GM21526 (cell line): ENCODE measurements at regions not wholly inside any gene's neighbourhood (a gene's known extent, or its start where the extent isn't known, plus 50 kb on each side); places are given as distances from the start of the nearest gene placed in this dataset.

Experiments
- ATAC-seq: cut with Tn5 transposase; IDR thresholded peaks from one replicate; pipeline ENCODE4 v1.9.1; 2021; ENCODE audit warnings: moderate library complexity; ENCODE audit not compliant: unreplicated experiment, low FRiP score

DNA sequence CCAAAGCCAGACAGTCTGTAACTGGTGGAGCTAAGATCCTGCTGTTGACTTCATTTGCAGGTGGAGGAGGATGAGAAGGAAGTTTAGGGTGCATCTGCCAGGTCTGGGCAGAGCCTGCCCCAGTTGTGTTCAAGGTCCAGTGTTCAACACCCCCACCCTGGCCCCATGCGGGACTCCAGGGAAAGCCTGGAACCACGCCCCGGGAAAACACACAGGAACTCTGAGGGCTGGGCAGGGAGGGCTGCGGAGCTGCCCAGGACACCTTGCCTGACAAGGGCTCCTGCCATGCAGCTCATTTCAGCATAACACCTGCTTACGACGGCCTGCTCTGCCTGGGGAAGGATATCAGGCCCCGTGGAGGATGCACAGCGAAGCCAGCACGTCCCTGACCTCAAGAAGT lies 286.3 kb downstream of the XXYLT1 start:
- ATAC-seq = no peak

DNA sequence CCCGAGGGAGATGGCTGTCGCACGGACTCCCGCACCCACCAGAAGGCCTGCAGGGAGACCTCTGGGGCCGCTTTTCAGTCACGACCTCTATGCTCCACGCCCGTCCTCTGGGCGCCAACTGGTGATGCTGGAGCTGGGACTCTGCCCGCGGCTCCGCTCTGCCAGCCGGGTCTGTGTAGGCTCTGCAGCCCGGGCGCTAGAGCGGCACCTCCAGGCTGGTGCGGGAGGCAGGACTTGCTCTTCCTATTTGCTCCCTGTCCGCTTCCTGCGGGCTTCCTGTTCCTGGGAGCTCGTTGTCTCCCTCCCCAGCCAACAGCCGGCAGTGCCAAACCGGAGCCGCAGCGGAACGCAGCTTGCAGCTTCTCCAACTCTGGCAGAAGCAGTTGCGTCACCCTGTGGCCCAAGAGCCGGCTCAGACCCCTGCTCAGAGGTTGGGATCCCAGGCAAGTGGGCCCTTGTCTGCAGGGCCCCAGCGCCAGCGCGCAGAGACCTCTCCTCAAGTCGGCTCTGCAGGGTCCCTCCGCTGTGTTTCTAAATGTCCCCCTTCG lies 285.9 kb downstream of the XXYLT1 start:
- no peak for ATAC-seq

DNA sequence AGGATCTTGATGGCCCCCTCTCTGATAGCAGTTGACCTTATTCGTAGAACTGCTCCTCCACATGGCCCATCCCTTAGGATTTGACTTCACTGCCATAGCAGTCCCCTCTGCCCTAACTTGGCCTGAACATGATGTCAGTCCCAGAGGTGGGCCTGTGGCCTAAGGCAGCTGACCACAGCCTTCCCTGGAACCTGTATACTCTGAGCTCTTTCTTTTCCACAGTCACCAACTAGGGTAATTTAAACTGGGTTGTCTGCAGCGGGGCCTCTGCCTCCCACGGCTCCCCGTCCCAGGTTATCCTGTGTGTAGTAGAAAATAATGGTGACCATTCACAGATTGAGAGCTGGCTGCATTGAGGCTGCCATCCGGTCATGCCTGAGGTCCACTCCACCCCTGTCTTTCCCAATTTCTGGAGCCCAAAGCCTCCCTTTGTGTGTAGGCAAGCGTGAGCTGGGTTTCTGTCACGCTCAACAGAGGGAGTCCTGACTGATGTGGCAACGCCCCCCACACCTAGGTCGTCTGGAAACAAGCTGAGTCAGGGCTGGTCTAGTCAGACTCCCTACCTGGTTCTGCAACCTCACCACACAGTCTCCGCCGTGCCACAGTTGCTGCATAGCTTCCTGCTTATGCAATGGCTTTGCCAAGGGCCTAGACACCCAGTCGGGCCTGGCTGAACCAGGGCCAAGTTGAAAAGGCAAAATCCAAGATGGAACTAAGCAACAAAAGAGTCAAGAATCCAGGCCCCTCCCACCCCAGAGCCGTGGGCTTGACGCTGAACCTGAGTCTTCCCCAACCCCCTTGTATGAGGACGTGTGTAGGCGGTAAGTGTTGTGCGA lies 284.5 kb downstream of the XXYLT1 start:
- ATAC-seq = no peak

DNA sequence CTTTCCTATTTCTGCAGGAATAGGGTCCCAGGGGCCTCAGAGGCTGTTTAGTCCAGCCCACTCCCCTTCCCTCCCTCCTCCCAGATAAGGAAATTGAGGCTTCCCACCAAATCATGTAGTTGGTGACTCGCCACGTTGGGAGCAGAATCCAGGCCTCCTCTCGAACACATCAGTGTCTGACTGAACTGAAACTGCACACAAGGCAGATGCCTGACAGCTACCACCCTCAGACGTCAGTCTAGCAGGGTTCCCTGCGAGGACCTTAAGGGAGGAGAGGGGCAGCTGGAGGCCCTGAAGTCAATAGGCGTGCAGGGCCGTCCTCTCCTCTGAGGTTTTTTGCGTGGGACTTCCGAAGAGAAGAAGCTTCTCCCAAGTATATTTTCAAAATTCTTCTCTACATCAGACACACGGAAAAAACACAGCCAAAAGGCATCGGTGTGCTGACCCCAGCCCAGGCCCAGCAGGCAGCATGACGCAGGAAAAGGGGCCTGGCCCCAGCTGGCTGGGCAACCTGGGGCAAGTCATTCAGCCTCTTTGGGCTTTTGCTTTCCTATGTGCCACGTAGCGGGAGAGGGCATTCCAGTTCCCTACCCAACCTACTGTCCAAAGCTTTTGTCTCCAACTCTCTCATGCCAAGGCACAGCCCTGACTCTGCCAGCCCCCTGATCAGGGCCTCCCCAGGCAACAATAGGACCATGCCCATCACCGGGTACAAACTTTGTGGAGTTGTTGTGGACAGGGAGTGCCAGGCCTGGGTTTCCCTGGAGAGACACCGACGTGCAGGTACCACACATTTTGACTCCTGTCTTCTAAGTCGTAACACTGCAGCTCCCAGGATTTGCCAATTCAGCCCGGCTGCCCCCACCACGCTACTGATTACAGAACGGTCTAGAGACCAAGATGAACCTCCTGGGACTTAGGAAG lies 283.1 kb downstream of the XXYLT1 start:
- ATAC-seq = no peak

DNA sequence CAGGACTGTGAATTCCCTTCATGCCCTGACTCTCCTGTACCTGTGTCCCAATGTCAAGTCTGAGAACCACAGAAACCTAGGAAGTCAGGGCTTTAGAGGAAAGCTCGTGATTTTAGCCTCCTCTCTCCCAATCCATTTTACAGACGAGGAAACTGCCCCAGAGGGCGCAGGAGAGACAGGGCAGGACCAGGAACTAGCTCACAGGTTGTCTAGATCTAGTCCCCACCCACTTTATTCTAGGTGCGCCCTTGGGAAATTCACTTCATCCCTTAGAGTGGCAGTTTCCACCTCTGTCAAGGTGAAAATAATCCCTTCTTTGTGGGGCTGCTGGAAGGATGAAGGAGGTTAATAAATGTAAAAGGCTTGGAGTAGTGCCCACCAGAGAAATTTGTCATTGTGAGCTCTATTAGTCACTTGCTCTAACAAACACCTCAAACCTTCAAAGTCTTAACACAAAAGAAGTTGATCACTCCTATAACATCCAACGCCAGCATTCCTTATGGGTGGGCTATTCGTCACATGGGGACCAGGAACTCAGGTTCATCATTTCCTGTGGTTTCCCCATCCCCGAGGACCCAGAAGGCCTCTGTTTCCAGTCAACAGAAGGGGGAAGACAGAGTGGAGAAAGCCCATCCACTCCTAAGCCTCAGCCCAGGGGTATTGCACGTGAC lies 282.3 kb downstream of the XXYLT1 start:
- no peak for ATAC-seq

DNA sequence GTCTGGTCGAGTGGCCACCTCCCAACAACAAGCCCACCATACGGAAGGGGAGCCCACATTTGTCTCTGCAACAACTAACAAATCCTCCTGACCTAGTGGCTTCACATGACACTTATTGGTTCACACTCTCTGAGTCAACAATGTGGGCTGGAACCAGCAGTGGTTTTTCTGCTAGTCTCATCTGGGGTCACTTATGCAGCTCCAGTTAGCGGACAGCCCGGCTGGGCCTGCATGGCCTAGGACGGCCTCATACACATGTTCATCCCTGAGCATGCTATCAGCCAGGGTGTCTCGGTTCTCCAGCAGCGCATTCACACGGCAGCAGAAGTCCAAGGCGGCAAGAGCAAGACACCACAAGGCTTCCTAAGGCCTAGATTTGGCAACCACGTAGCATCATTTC lies 281.7 kb downstream of the XXYLT1 start:
- no peak for ATAC-seq

DNA sequence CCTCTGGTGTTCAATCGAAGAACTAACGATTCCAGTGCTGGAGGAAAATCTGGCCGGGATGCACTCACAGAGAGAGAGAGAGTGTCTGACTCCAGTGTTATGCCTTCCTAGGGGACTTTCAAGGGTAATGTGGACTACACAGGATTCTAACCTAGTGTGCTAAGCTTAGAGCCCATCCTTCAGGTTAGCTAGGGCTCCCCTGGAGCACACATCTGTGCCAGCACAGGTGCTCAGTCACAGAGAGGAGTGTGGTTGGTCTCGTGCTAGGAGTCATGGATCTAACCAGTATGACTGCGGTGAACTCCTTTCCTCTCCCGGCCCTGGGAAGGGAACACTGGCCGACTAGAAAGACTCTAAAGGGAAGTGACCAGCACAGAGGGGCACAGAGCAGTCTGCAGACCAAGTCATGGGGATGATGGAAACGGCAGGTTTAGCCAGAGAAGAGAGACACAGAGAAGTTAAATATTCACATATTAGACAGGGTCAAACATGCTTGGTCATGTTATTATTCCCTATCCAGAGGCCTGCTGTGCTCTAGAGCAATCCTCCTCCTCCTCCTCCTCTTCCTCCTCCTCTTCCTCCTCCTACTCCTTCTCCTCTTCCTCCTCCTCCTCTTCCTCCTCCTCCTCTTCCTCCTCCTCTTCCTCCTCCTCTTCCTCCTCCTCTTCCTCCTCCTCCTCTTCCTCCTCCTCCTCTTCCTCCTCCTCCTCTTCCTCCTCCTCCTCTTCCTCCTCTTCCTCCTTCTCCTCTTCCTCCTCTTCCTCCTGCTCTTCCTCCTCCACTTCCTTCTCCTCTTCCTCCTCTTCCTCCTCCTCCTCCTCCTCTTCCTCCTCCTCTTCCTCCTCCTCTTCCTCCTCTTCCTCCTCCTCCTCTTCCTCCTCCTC lies 280.3 kb downstream of the XXYLT1 start:
- no peak for ATAC-seq

DNA sequence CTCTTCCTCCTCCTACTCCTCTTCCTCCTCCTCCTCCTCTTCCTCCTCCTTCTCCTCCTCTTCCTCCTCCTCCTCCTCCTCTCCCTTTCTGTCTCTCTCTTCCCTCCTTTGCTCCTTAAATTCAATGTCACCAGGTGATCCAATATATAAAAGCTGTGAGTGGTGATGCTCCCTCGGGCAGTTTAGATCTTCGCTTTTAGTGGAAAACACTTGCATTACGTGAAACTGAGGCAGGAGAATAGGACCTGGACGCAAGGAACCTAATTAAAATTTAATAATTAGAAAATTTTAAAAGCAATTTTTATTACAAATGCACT lies 279.7 kb downstream of the XXYLT1 start:
- ATAC-seq = no peak

DNA sequence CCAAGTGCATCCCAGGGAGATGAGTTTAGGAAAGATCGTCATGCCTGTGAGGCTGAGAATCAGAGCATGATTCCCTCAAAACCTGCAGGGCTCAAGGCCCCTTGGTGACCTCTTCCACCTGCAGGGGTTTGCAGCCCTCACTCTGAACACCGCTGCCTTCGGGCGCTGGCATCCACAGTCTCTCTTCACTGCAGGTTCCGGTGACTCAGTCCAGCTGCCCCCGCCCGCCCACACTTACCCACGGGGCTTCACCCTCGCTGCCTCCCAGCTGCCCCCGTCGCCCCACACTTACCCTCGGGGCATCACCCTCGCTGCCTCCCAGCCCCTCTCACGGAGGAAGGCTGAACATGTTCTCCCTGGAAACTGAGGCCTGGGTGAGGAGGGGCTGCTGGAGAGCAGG lies 277.1 kb downstream of the XXYLT1 start:
- ATAC-seq = no peak

DNA sequence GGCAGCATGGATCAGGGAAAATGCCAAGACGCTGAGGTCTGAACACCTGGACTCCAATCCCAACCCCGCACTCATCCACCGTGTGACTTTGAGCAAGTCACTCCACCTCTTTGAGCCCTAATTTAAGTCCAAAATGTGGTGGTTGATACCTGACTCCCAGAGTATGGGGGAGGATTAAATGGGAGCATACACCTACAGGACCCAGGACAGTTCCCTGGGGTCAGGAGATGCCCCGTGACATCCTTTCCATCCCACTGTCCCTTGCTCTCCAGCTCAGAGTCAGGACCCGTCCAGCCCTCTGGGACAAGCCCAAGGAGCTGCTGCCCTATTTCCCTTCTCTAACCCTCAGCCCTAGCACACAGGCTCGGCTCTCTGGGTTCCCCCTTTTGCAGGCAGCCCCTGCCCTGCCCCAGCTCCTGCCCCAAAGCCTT lies 276.4 kb downstream of the XXYLT1 start:
- no peak for ATAC-seq

DNA sequence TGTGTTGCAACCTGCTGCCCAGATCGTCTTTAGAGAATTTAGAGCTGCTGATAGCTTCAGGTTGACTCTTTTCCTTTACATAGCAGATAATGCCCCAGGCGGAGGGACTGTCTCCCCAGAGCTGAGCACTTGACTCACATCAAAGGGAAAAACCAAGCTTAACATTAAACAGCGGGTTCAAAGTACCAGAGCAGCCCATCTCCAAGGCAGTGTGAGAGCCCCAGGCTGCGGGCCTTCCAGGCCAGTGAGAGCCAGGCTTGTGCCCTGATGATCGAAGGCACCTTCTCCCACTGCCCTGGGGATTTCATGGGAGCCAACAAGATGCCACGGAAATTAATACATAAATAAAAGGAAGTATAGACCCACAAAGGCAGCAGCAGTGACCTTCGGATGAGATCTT lies 275.6 kb downstream of the XXYLT1 start:
- no peak for ATAC-seq

DNA sequence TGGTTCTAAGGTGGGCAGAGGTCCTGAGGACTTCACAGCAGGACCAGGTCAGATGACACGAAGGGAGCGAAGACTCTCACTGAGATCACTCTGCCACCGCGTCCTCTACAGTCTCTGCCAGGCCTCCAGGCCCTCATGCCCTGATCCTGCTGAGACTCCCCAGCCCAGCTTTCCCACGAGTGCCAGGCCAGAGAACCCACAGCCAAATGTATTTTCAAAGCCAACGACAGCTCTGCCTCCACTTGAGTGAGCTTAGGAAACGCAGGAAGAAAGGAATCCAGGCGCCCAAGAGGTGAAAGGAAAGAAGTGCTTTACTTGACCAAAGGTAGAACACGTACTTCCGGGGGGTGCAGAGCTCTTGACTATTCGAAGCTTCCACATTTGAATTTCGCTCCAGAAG lies 275.0 kb downstream of the XXYLT1 start:
- ATAC-seq = no peak

DNA sequence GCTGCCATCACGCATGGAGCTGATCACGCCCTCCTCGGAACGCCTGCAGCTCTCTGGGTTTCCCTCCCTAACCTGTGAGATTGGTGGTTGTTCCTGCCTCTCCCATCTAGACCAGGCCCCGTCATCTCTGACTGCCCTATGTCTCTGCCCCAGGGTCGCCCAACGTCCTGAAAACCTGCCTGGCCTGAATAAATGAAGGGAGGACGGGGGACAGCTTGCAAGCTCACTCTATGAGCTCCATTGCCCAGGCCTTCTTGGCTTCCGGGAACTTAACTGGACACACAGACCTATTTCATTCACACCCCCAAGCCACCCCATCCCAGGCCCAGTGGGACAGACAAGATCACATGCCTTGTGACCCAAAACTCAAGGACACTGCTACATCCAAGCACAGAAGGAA lies 274.2 kb downstream of the XXYLT1 start:
- no peak for ATAC-seq

DNA sequence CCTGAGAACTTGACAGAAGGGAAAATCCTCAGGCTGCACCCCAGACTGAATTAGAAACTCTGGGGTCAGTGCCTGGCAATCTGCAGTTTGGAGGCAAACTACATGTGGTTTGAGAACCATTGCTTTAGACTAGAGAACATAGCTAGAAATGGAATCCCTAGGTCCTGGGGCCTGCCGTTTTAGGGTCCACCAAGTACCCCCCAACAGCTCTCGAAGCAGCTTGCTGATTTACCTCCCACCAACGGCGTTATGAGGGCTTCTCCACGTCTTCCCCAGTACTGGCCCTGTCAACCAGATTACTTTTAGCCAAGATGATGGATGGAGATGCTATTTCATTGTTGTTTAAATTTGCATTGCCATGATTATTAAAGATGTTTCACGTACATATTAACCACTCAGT lies 272.5 kb downstream of the XXYLT1 start:
- no peak for ATAC-seq

DNA sequence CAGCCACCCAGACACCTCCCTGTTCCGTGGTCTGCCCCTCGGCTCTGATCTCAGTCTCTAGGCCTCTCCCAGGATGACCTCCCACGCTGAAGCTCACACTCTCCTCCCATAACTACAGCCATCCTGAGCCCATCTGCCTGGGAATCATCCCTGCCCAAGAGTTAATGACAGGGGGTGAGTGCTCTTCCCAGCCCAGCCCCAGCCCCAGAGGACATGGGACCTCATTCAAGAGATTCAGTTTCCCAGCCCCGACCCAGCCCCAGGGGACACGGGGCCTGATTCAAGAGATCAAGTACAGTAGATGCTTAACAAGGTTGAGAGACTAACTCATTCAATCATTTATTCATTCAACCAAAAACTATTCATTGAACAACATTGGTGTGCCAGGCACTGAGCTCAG lies 272.0 kb downstream of the XXYLT1 start:
- no peak for ATAC-seq

DNA sequence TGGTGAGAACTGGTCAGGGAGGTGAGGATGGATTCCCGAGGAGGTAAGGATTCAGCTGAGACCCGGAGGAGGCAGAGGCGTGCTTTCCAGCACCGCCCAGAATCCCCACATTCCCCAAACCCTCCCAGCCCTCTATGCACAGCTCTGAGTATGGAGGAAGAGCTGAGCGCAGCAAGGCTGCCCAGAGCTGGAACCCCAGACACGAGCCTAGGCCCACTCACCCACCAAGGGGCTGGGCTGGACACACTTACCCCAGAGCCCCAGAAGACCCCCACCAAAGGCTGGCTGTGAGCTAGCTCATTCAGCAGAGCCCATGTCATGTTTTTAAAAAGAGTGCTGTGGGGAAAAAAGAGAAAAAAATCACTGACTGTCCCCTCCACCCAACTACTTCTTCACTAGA lies 271.5 kb downstream of the XXYLT1 start:
- ATAC-seq = no peak

DNA sequence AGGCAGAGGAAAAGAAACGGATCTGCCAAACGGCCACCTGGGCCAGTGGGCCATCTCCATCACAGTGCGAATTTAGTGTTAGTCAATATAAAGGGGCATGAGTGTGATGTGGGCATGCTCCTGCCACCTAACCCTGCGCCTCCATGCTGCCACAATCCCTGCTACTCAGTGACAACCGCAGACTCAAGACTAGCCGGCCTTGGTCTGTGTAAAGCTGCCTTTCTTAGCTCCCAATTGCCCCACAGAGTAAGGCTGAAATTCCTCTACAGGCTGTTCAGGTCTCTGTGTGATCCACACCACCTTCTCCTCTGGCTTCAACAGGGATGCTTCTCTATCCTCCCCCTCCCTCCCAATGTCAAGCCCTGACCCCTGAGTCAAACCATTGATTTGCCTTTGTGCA lies 269.7 kb downstream of the XXYLT1 start:
- no peak for ATAC-seq

DNA sequence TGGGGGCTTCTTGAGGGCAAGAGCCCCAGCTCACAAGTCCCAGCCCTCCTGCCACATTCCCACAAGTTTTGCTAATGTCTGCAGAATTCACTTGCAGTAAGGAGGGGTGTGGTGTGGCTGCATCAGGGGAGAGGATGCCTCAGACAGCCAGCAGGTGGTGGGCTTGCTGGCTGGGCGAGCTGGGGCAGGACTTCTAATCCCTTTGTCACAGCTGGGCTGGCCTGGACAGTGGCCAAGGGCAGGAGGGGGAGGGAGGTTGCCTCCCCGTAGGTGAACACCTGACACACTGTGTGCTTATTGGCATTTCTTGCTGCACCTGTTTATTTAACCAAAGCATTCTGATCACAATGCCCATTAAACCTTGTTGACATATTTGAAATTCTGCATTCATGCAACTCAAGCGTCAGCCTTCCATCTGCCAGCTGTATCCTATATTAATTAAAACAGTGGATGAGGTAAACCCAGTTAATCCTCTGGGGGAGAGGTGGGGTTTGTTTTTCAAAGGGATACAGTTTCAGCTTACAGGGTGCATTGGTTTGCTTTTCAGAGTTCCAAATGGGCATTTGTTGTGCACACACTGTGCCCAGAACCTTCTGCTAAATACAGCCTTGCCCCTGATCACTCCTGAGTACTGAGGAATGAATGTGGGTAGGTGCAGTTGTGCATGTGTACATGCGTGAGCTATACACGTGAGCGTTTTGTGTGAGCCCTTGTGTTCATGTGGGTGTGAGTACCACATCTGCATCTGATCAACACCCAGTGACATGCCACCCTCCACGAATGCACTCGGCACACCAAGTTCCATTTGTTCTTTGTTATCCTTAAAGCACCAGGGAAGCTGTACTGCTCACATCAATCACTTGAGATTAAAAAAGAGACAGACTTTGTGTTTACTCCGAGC lies 268.7 kb downstream of the XXYLT1 start:
- no peak for ATAC-seq
